ENCODE measurements at regions not wholly inside any gene's neighbourhood (a gene's known extent, or its start where the extent isn't known, plus 50 kb on each side); places are given as distances from the start of the nearest gene placed in this dataset.

GRCh38 chr5:82405161-82405560 is 127.0 kb upstream of the RPS23 start:
- no peak overlapping the region for H3K9ac ChIP-seq (ENCODE audit: low read length)
- no peaks in the 10 kb centered on the region for H4K20me1 ChIP-seq (ENCODE audit: insufficient read depth, low read length)
- H3K4me3 ChIP-seq (ENCODE audit: low read length) = no peak overlapping the region
- H3K27me3 ChIP-seq (replicated peaks; ENCODE audit: insufficient read depth, low read length) = no peaks in the 10 kb centered on the region
- no peaks in the 10 kb centered on the region for H3K4me1 ChIP-seq (ENCODE audit: low read length)
- no peak for TF ChIP-seq CTCF (IDR thresholded peaks at IDR 0.05; ENCODE audit: low read length)
- no peak for TF ChIP-seq EZH2 (optimal IDR thresholded peaks at IDR 0.05; ENCODE audit: low read depth, low read length)
- no peak for TF ChIP-seq EZH2phosphoT487 (IDR thresholded peaks at IDR 0.05; ENCODE audit: low read length)
- H3K9me2 ChIP-seq (replicated peaks; ENCODE audit: insufficient read depth, low read length) = no peaks in the 10 kb centered on the region
- no peaks in the 10 kb centered on the region for H3K36me3 ChIP-seq (replicated peaks; ENCODE audit: insufficient read depth, low read length)
- H3K79me2 ChIP-seq (ENCODE audit: low read length) = no peaks in the 10 kb centered on the region
- DNase-seq = no peak
- no peak overlapping the region for H2AFZ ChIP-seq (ENCODE audit: low read length)
- no peak overlapping the region for H3K4me2 ChIP-seq (ENCODE audit: low read depth, low read length)
- H3K9me3 ChIP-seq (replicated peaks; ENCODE audit: insufficient read depth, low read length) = no peaks in the 10 kb centered on the region
- no peak overlapping the region for H3K27ac ChIP-seq (ENCODE audit: low read length)
- H3F3A ChIP-seq (ENCODE audit: insufficient read depth, low read length) = no peaks in the 10 kb centered on the region

- H3K36me3 ChIP-seq (replicated peaks; ENCODE audit: insufficient read depth, low read length) = no peaks in the 10 kb centered on the region
- H3K27me3 ChIP-seq (replicated peaks; ENCODE audit: insufficient read depth, low read length) = no peaks in the 10 kb centered on the region
- H3K27ac ChIP-seq (ENCODE audit: low read length) = no peak overlapping the region
- H3K4me2 ChIP-seq (ENCODE audit: low read depth, low read length) = no peak overlapping the region
- H3K4me1 ChIP-seq (ENCODE audit: low read length) = no peaks in the 10 kb centered on the region
- no peak overlapping the region for H2AFZ ChIP-seq (ENCODE audit: low read length)
- no peaks in the 10 kb centered on the region for H3F3A ChIP-seq (ENCODE audit: insufficient read depth, low read length)
- no peaks in the 10 kb centered on the region for H4K20me1 ChIP-seq (ENCODE audit: insufficient read depth, low read length)
- no peak overlapping the region for H3K9ac ChIP-seq (ENCODE audit: low read length)
- H3K9me3 ChIP-seq (replicated peaks; ENCODE audit: insufficient read depth, low read length) = no peaks in the 10 kb centered on the region
- no peaks in the 10 kb centered on the region for H3K79me2 ChIP-seq (ENCODE audit: low read length)
- no peak for DNase-seq
- H3K4me3 ChIP-seq (ENCODE audit: low read length) = no peak overlapping the region
- no peaks in the 10 kb centered on the region for H3K9me2 ChIP-seq (replicated peaks; ENCODE audit: insufficient read depth, low read length)
- TF ChIP-seq CTCF (IDR thresholded peaks at IDR 0.05; ENCODE audit: low read length) (no peak), EZH2phosphoT487 (IDR thresholded peaks at IDR 0.05; ENCODE audit: low read length) (no peak)
These were observed 126.3 kb upstream of the RPS23 start for GRCh38 chr5:82404382-82404945.

GRCh38 chr5:82403724-82404123 is 125.6 kb upstream of the RPS23 start:
- no peaks in the 10 kb centered on the region for H3K4me1 ChIP-seq (ENCODE audit: low read length)
- H3K27ac ChIP-seq (ENCODE audit: low read length) = no peak overlapping the region
- no peaks in the 10 kb centered on the region for H3K9me3 ChIP-seq (replicated peaks; ENCODE audit: insufficient read depth, low read length)
- no peaks in the 10 kb centered on the region for H3K79me2 ChIP-seq (ENCODE audit: low read length)
- H3K4me2 ChIP-seq (ENCODE audit: low read depth, low read length) = no peak overlapping the region
- H4K20me1 ChIP-seq (ENCODE audit: insufficient read depth, low read length) = no peaks in the 10 kb centered on the region
- no peak for DNase-seq
- no peaks in the 10 kb centered on the region for H3F3A ChIP-seq (ENCODE audit: insufficient read depth, low read length)
- H3K36me3 ChIP-seq (replicated peaks; ENCODE audit: insufficient read depth, low read length) = no peaks in the 10 kb centered on the region
- no peaks in the 10 kb centered on the region for H3K9me2 ChIP-seq (replicated peaks; ENCODE audit: insufficient read depth, low read length)
- H3K9ac ChIP-seq (ENCODE audit: low read length) = no peak overlapping the region
- no peaks in the 10 kb centered on the region for H3K27me3 ChIP-seq (replicated peaks; ENCODE audit: insufficient read depth, low read length)
- TF ChIP-seq EZH2phosphoT487 (IDR thresholded peaks at IDR 0.05; ENCODE audit: low read length) (no peak), CTCF (IDR thresholded peaks at IDR 0.05; ENCODE audit: low read length) (no peak), EZH2 (optimal IDR thresholded peaks at IDR 0.05; ENCODE audit: low read depth, low read length) (no peak)
- H2AFZ ChIP-seq (ENCODE audit: low read length) = no peak overlapping the region
- no peak overlapping the region for H3K4me3 ChIP-seq (ENCODE audit: low read length)

Data from MM.1S (cell line).